H1 (cell line): ENCODE measurements at regions not wholly inside any gene's neighbourhood (a gene's known extent, or its start where the extent isn't known, plus 50 kb on each side); places are given as distances from the start of the nearest gene placed in this dataset.

ENCODE experiments used
- CTCF ChIA-PET: fragments of 300-600 bp; sonication (Branson Sonifier 250); formaldehyde crosslinking; loops from one replicate; lab custom pipeline; 2021; ENCODE audit not compliant: partially characterized antibody; lab: Charles Lee
- POLR2A ChIA-PET: fragments of 300-600 bp; sonication (Branson Sonifier 250); formaldehyde crosslinking; loops from one replicate; lab custom pipeline; 2021; ENCODE audit warnings: inconsistent platforms; ENCODE audit not compliant: partially characterized antibody; lab: Charles Lee
- DNase-seq, 2 experiments: peaks; one replicate each; pipeline versions ENCODE4 v3.0.0 to v3.0.0-alpha.2; 2010 to 2022; ENCODE audit warnings: low spot score in 2 of 2, low read depth in 1 of 2, mixed read lengths in 1 of 2
- FAIRE-seq: peaks from 2 replicates; lab custom pipeline; 2011; peaks lifted over from hg19 to GRCh38; lab: Jason Lieb, UNC
- H2AFZ ChIP-seq: 2 replicates; pipeline ENCODE4 v1.8.1; 2012; ENCODE audit warnings: low read length, inconsistent platforms
- H2AK5ac ChIP-seq: 2 replicates; pipeline ENCODE4 v1.6.1; 2013; ENCODE audit warnings: low read depth, low read length
- H2BK120ac ChIP-seq: replicated peaks from 2 replicates; pipeline ENCODE3; 2013; ENCODE audit warnings: low read depth, low read length, inconsistent platforms
- H2BK12ac ChIP-seq: 2 replicates; pipeline ENCODE4 v1.6.1; 2013; ENCODE audit warnings: low read depth, low read length
- H2BK15ac ChIP-seq: 2 replicates; pipeline ENCODE4 v1.6.1; 2013; ENCODE audit warnings: low read length
- H2BK20ac ChIP-seq: 2 replicates; pipeline ENCODE4 v1.6.1; 2013; ENCODE audit warnings: low read length
- H2BK5ac ChIP-seq: 2 replicates; pipeline ENCODE4 v1.6.1; 2013; ENCODE audit warnings: low read depth, low read length
- H3K14ac ChIP-seq: 2 replicates; pipeline ENCODE4 v1.6.1; 2013; ENCODE audit warnings: inconsistent platforms; ENCODE audit not compliant: insufficient read length
- H3K18ac ChIP-seq: 2 replicates; pipeline ENCODE4 v1.6.1; 2013; ENCODE audit warnings: low read length; ENCODE audit errors: extremely low read depth
- H3K23ac ChIP-seq: 2 replicates; pipeline ENCODE4 v1.6.1; 2013; ENCODE audit warnings: inconsistent platforms; ENCODE audit not compliant: insufficient read length
- H3K23me2 ChIP-seq: 2 replicates; pipeline ENCODE4 v1.6.1; 2013; ENCODE audit warnings: low read depth, low read length
- H3K27ac ChIP-seq: 2 replicates; pipeline ENCODE4 v1.6.1; 2011; ENCODE audit warnings: low read depth, low read length, inconsistent platforms
- H3K27me3 ChIP-seq, 4 experiments: replicated peaks in 1 of 4; 1 replicate in 1 of 4; 2 replicates in 3 of 4; pipeline versions ENCODE4 v1.6.1 to v1.8.1; 2011 to 2013; ENCODE audit warnings: low read length in 3 of 4, mild to moderate bottlenecking in 3 of 4, inconsistent platforms in 2 of 4, mixed read lengths in 2 of 4, moderate library complexity in 1 of 4; ENCODE audit not compliant: control insufficient read depth in 3 of 4, insufficient read depth in 3 of 4; ENCODE audit errors: extremely low read depth in 1 of 4
- H3K36me3 ChIP-seq, 4 experiments: 2 replicates each; pipeline versions ENCODE4 v1.6.1 to v1.8.1; 2011 to 2013; ENCODE audit warnings: mild to moderate bottlenecking in 4 of 4, low read length in 3 of 4, moderate library complexity in 2 of 4, control low read depth in 1 of 4, inconsistent platforms in 1 of 4; ENCODE audit not compliant: insufficient read depth in 4 of 4, control insufficient read depth in 2 of 4
- H3K4ac ChIP-seq: replicated peaks from 2 replicates; pipeline ENCODE3; 2013; ENCODE audit warnings: low read length, low read depth, mixed read lengths, inconsistent platforms; ENCODE audit not compliant: insufficient read length
- H3K4me1 ChIP-seq, 4 experiments: replicated peaks in 1 of 4; 1 replicate in 1 of 4; 2 replicates in 3 of 4; pipeline versions ENCODE4 v1.6.1 to v1.8.1; 2011 to 2013; ENCODE audit warnings: low read length in 3 of 4, inconsistent platforms in 2 of 4, mixed read lengths in 1 of 4; ENCODE audit not compliant: insufficient read depth in 4 of 4, control insufficient read depth in 3 of 4
- H3K4me2 ChIP-seq, 2 experiments: 2 replicates each; pipeline versions ENCODE4 v1.6.1 to v1.8.1; 2011 to 2013; ENCODE audit warnings: low read depth in 2 of 2, low read length in 2 of 2, control low read depth in 1 of 2, inconsistent platforms in 1 of 2, mild to moderate bottlenecking in 1 of 2; ENCODE audit not compliant: insufficient read depth in 1 of 2
- H3K4me3 ChIP-seq, 4 experiments: fragments of 200-600, 300-600 bp in 1 of 4; sonication (generic), shearing (Covaris generic), sonication (Bioruptor Twin) in 1 of 4; 2 replicates each; pipeline versions ENCODE4 v1.5.1 to v1.8.1; 2011 to 2016; ENCODE audit warnings: low read length in 4 of 4, low read depth in 3 of 4, control low read depth in 2 of 4, inconsistent platforms in 2 of 4, mild to moderate bottlenecking in 2 of 4, mixed read lengths in 1 of 4, moderate library complexity in 1 of 4; ENCODE audit not compliant: insufficient read depth in 2 of 4; ENCODE audit errors: extremely low read depth in 1 of 4
- H3K56ac ChIP-seq: replicated peaks from 2 replicates; pipeline ENCODE3; 2013; ENCODE audit warnings: low read depth, mild to moderate bottlenecking, mixed read lengths, low read length, inconsistent platforms; ENCODE audit not compliant: insufficient read length
- H3K79me1 ChIP-seq: 2 replicates; pipeline ENCODE4 v1.6.1; 2013; ENCODE audit warnings: low read depth, low read length, control low read depth
- H3K79me2 ChIP-seq, 2 experiments: 2 replicates each; pipeline versions ENCODE4 v1.6.1 to v1.8.1; 2012 to 2013; ENCODE audit warnings: low read length in 2 of 2, mild to moderate bottlenecking in 2 of 2, inconsistent platforms in 1 of 2; ENCODE audit not compliant: insufficient read depth in 2 of 2, control insufficient read depth in 1 of 2
- H3K9ac ChIP-seq, 4 experiments: replicated peaks in 1 of 4; 1 replicate in 1 of 4; 2 replicates in 3 of 4; pipeline versions ENCODE4 v1.6.1 to v1.8.1; 2011 to 2013; ENCODE audit warnings: low read depth in 3 of 4, low read length in 3 of 4, control low read depth in 2 of 4, mild to moderate bottlenecking in 2 of 4, moderate library complexity in 2 of 4, inconsistent platforms in 1 of 4; ENCODE audit errors: extremely low read depth in 1 of 4
- H3K9me3 ChIP-seq, 2 experiments: 2 replicates each; pipeline versions ENCODE4 v1.6.1 to v1.8.1; 2012 to 2013; ENCODE audit warnings: mild to moderate bottlenecking in 2 of 2, moderate library complexity in 2 of 2, control low read depth in 1 of 2, inconsistent platforms in 1 of 2, low read depth in 1 of 2, low read length in 1 of 2, mixed read lengths in 1 of 2; ENCODE audit not compliant: insufficient read depth in 2 of 2
- H4K20me1 ChIP-seq, 2 experiments: replicated peaks in 1 of 2; 2 replicates each; pipeline versions ENCODE3 to v1.8.1; 2011 to 2013; ENCODE audit warnings: inconsistent platforms in 2 of 2, low read length in 2 of 2, mild to moderate bottlenecking in 1 of 2; ENCODE audit not compliant: insufficient read depth in 2 of 2, control insufficient read depth in 1 of 2
- H4K5ac ChIP-seq: 2 replicates; pipeline ENCODE4 v1.6.1; 2013; ENCODE audit warnings: low read length, low read depth, mixed read lengths, inconsistent platforms; ENCODE audit not compliant: insufficient read length
- H4K8ac ChIP-seq: 2 replicates; pipeline ENCODE4 v1.8.0; 2013; ENCODE audit warnings: mild to moderate bottlenecking, moderate library complexity, low read length, inconsistent platforms; ENCODE audit not compliant: insufficient read depth; ENCODE audit errors: extremely low read depth
- H4K91ac ChIP-seq: replicated peaks from 2 replicates; pipeline ENCODE3; 2013; ENCODE audit warnings: low read length, mixed read lengths, inconsistent platforms; ENCODE audit not compliant: insufficient read length
- CHD1 ChIP-seq: IDR thresholded peaks from 2 replicates; pipeline ENCODE4 v1.6.1; 2012; ENCODE audit warnings: low read depth, low read length, improper control_type of control experiment
- JUND ChIP-seq: IDR thresholded peaks from 2 replicates; pipeline ENCODE4 v1.6.1; 2011; ENCODE audit warnings: mild to moderate bottlenecking, improper control_type of control experiment, low read length
- KDM4A ChIP-seq: IDR thresholded peaks from one replicate; pipeline ENCODE4 v1.7.1; 2012; ENCODE audit warnings: low read depth, mild to moderate bottlenecking, moderate library complexity, low read length, inconsistent platforms; ENCODE audit not compliant: severe bottlenecking
- NRF1 ChIP-seq: IDR thresholded peaks from 2 replicates; pipeline ENCODE4 v1.6.1; 2011; ENCODE audit warnings: mild to moderate bottlenecking, low read depth, low read length, improper control_type of control experiment
- POU5F1 ChIP-seq: IDR thresholded peaks from 2 replicates; pipeline ENCODE4 v1.6.1; 2011; ENCODE audit warnings: low read depth, mild to moderate bottlenecking, low read length, moderate library complexity
- WGBS, 2 experiments: shearing (Covaris generic) in 1 of 2; methylation state at CpG; one replicate each; pipeline versions ENCODE4 v1.1.6 to v1.1.7; 2013 to 2015; ENCODE audit warnings: low lambda C conversion rate in 2 of 2, mixed read lengths in 2 of 2, inconsistent platforms in 1 of 2, low coverage in 1 of 2, missing lambda C conversion rate in 1 of 2; ENCODE audit not compliant: insufficient replicate concordance in 2 of 2, insufficient coverage in 1 of 2, insufficient read length in 1 of 2; ENCODE audit errors: extremely low coverage in 1 of 2, missing lambda C conversion rate in 1 of 2; 5-methylcytosine and 5-hydroxymethylcytosine counted together

GRCh38 chr14:80278293-80279023, 67.2 kb upstream of the DIO2 start:
- Histone ChIP-seq H2BK20ac (no peak overlapping the region), H3K9me3 (no peaks in the 10 kb centered on the region; a peak in 2 of 4 replicates), H3K36me3 (no peaks in the 10 kb centered on the region), H4K91ac (no peak overlapping the region), H3K9ac (no peak overlapping the region), H4K8ac (no peak overlapping the region), H3K4me1 (no peaks in the 10 kb centered on the region), H3K23me2 (no peaks in the 10 kb centered on the region), H3K14ac (no peak overlapping the region), H3K4me2 (no peak overlapping the region), H2AK5ac (no peak overlapping the region), H2AFZ (no peak overlapping the region), H3K79me2 (no peaks in the 10 kb centered on the region), H2BK5ac (no peak overlapping the region), H3K4me3 (no peak overlapping the region), H3K27me3 (no peaks in the 10 kb centered on the region), H3K79me1 (no peaks in the 10 kb centered on the region), H2BK15ac (no peak overlapping the region), H3K56ac (no peak overlapping the region), H3K4ac (no peak overlapping the region), H3K23ac (no peak overlapping the region), H2BK12ac (no peak overlapping the region), H3K27ac (no peak overlapping the region), H4K20me1 (no peaks in the 10 kb centered on the region), H3K18ac (no peak overlapping the region), H2BK120ac (no peak overlapping the region), H4K5ac (no peak overlapping the region)
- FAIRE-seq (no peak), DNase-seq (no peak)
- 100% methylated on average over 2 of the region's 2 CpGs; no CpG with 5 or more reads in 1 of the 2 experiments for WGBS, 2 experiments
- ChIA-PET POLR2A (no interaction called here), CTCF (interaction anchor here (0.8 kb wide), 1 partner anchor 65 kb away, joined by 3 read pairs; no protein-coding TSS in a partner anchor)
- TF ChIP-seq NRF1 (no peak), POU5F1 (no peak), KDM4A (no peak), JUND (no peak), CHD1 (no peak)
